Upper lobe of left lung (tissue), 6 donors: ENCODE measurements at regions not wholly inside any gene's neighbourhood (a gene's known extent, or its start where the extent isn't known, plus 50 kb on each side); places are given as distances from the start of the nearest gene placed in this dataset.

Source experiments
- ATAC-seq, 2 donors: fragments of 200-7000 bp; cut with Tn5 transposase; one replicate each; pipeline ENCODE4 v1.9.1; 2022; ENCODE audit warnings: mild to moderate bottlenecking in 2 of 2, moderate library complexity in 2 of 2; ENCODE audit not compliant: low FRiP score in 2 of 2
- DNase-seq, 2 donors: peaks; one replicate each; pipeline ENCODE4 v3.0.0-alpha.2; 2019 to 2020
- H3K27ac ChIP-seq, 4 donors: fragments of 200-600 bp; sonication (generic); one replicate each; pipeline ENCODE4 v1.5.1; 2016 to 2019
- H3K27me3 ChIP-seq, 4 donors: fragments of 200-600 bp; sonication (generic); one replicate each; pipeline ENCODE4 v1.5.1; 2017 to 2019
- H3K36me3 ChIP-seq, 4 donors: fragments of 200-600 bp; sonication (generic); one replicate each; pipeline ENCODE4 v1.5.1; 2016 to 2019
- H3K4me1 ChIP-seq, 4 donors: fragments of 200-600 bp; sonication (generic); one replicate each; pipeline ENCODE4 v1.5.1; 2018 to 2019
- H3K4me3 ChIP-seq, 4 donors: fragments of 200-600 bp; sonication (generic); one replicate each; pipeline ENCODE4 v1.5.1; 2017 to 2019; ENCODE audit warnings: mild to moderate bottlenecking in 2 of 4, moderate library complexity in 1 of 4
- H3K9me3 ChIP-seq, 4 donors: fragments of 200-600 bp; sonication (generic); one replicate each; pipeline ENCODE4 v1.5.1; 2018 to 2019
- CTCF ChIP-seq, 6 experiments: fragments of 450-650 bp in 4 of 6; fragments of 200-600 bp in 2 of 6; sonication (generic) in 2 of 6; IDR thresholded peaks; one replicate each; pipeline ENCODE4 v1.5.1; 2016 to 2019; ENCODE audit warnings: antibody characterized with exemption in 6 of 6
- EP300 ChIP-seq, 4 donors: sonication (generic); formaldehyde crosslinking; IDR thresholded peaks; one replicate each; pipeline ENCODE4 v1.5.1; 2017; ENCODE audit warnings: antibody characterized with exemption in 4 of 4, control low read depth in 2 of 4
- POLR2A ChIP-seq, 4 donors: fragments of 450-650 bp; IDR thresholded peaks; one replicate each; pipeline ENCODE4 v1.5.1; 2016 to 2017; ENCODE audit warnings: antibody characterized with exemption in 4 of 4, mild to moderate bottlenecking in 2 of 4
- POLR2AphosphoS5 ChIP-seq, 2 donors: sonication (generic); formaldehyde crosslinking; IDR thresholded peaks; one replicate each; pipeline ENCODE4 v1.5.1; 2017; ENCODE audit warnings: antibody characterized with exemption in 2 of 2
- WGBS, 2 donors: methylation state at CpG; one replicate each; pipeline ENCODE4 v1.1.5; 2017 to 2018; 5-methylcytosine and 5-hydroxymethylcytosine counted together
- donor health status: DM: no; HTN: no; CAD: no; lungs with moderate emphysema.
- donor health status: DM: no; HTN: yes; CAD: no; lungs with severe emphysema.

DNA sequence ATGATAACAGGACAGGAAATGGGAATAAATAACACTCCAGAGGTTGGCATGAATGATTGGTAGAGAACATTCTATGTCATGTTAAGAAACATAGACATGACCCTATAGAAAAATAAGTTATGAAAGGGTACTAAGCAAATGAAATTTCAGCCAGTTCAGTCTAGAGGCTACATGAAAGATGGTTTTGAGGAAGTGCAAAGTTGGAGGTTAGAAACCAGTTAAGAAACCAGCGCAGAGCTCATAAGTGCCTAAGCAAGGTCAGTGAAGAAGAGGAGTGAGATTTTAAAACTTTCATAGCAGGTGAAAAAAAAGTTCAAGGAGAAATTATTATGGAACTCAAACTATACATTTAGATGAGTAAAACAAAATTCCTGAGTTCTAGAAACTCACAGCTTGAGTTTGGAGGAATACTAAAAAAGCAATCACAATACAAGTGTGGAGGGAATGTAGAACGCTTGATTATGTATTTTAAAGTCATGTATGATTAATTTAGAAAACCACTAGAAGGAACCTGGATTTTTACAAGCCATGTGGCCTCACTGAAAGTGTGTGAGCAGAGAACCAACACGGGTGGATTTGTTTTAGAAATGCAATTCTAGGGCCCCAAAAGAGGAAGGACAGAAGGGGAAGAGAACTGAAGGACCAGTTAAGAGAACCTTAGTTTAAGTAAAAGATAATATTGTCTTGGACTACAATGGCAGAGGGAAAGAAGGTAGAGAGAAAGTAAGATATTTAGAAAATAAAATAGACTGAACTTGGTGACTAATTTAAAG, 162.4 kb downstream of the PCDH20 start:
- H3K27me3 ChIP-seq, result no peaks in the 10 kb centered on the region
- no peak for DNase-seq
- 56 to 63% methylated on average over 3 of the region's 3 CpGs for WGBS, 2 donors
- no peak overlapping the region for H3K27ac ChIP-seq
- no peaks in the 10 kb centered on the region for H3K36me3 ChIP-seq
- no peak for TF ChIP-seq POLR2AphosphoS5 (IDR thresholded peaks at IDR 0.05)
- no peak for TF ChIP-seq EP300 (IDR thresholded peaks at IDR 0.05)
- TF ChIP-seq POLR2A (IDR thresholded peaks at IDR 0.05), result no peak
- TF ChIP-seq CTCF (IDR thresholded peaks at IDR 0.05), result no peak
- no peaks in the 10 kb centered on the region for H3K9me3 ChIP-seq
- no peak overlapping the region for H3K4me3 ChIP-seq
- H3K4me1 ChIP-seq, result no peaks in the 10 kb centered on the region
- ATAC-seq, result no peak

- ATAC-seq, result no peak
- Histone ChIP-seq H3K4me3 (no peak overlapping the region), H3K4me1 (no peaks in the 10 kb centered on the region), H3K36me3 (no peaks in the 10 kb centered on the region), H3K27ac (no peak overlapping the region), H3K27me3 (no peaks in the 10 kb centered on the region), H3K9me3 (peaks cover 0 to 3% (median 0%) of the 10 kb centered on the region in 4 donors)
- no peak for DNase-seq
- TF ChIP-seq EP300 (IDR thresholded peaks at IDR 0.05), result no peak
- no peak for TF ChIP-seq CTCF (IDR thresholded peaks at IDR 0.05)
- TF ChIP-seq POLR2A (IDR thresholded peaks at IDR 0.05), result no peak
- TF ChIP-seq POLR2AphosphoS5 (IDR thresholded peaks at IDR 0.05), result no peak
Observed at GRCh38 chr13:61252213-61252612, 163.4 kb downstream of the PCDH20 start.

- Histone ChIP-seq H3K4me1 (no peaks in the 10 kb centered on the region), H3K4me3 (no peak overlapping the region), H3K36me3 (no peaks in the 10 kb centered on the region), H3K9me3 (peaks cover 0 to 3% (median 0%) of the 10 kb centered on the region in 4 donors), H3K27me3 (no peaks in the 10 kb centered on the region), H3K27ac (no peak overlapping the region)
- WGBS, 2 donors, result 89 to 93% methylated on average over 3 to 6 of the region's 6 CpGs
- no peak for DNase-seq
- TF ChIP-seq EP300 (IDR thresholded peaks at IDR 0.05) (no peak), POLR2AphosphoS5 (IDR thresholded peaks at IDR 0.05) (no peak), CTCF (IDR thresholded peaks at IDR 0.05) (no peak), POLR2A (IDR thresholded peaks at IDR 0.05) (no peak)
- no peak for ATAC-seq
Observed at GRCh38 chr13:61247149-61247936, 168.3 kb downstream of the PCDH20 start.

GRCh38 chr13:61246351-61246750, 169.3 kb downstream of the PCDH20 start:
- H3K9me3 ChIP-seq, result peaks cover 0 to 3% (median 0%) of the 10 kb centered on the region in 4 donors
- no peaks in the 10 kb centered on the region for H3K36me3 ChIP-seq
- DNase-seq (no peak), ATAC-seq (no peak)
- H3K27me3 ChIP-seq, result no peaks in the 10 kb centered on the region
- H3K27ac ChIP-seq, result no peak overlapping the region
- no peak for TF ChIP-seq CTCF (IDR thresholded peaks at IDR 0.05)
- no peak for TF ChIP-seq POLR2AphosphoS5 (IDR thresholded peaks at IDR 0.05)
- TF ChIP-seq POLR2A (IDR thresholded peaks at IDR 0.05), result no peak
- TF ChIP-seq EP300 (IDR thresholded peaks at IDR 0.05), result no peak
- 42 to 93% methylated on average over 2 of the region's 2 CpGs for WGBS, 2 donors
- no peak overlapping the region for H3K4me3 ChIP-seq
- H3K4me1 ChIP-seq, result no peaks in the 10 kb centered on the region
